ENCODE measurements at regions not wholly inside any gene's neighbourhood (a gene's known extent, or its start where the extent isn't known, plus 50 kb on each side); places are given as distances from the start of the nearest gene placed in this dataset.

DNA sequence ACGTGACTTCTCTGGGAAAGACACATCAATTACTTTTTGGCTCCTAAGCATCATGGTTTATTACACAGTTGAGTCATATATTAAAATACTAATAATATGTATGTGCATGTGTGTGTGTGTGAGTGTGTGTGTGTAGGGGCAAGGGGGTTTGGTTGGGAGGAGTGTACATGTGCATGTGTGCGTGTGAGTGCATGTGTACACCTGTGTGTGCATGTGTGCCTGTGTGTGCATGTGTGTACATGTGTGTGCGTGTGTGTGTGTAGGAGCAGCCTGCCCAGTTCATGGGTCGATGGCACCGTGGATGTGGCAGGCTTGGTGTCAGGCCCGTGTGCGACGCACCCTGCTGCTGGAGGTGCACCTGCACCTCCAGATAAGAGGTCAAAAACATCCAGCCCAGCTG lies 99.0 kb upstream of the SNTG2 start:
- 91% methylated on average over 7 of the region's 8 CpGs for WGBS (ENCODE audit: insufficient coverage)
- Histone ChIP-seq H3K9me3 (ENCODE audit: control extremely low read depth in 1 of 3, control insufficient read depth in 2 of 3, insufficient read depth in 1 of 3, low read length in 2 of 3) (peaks cover 0 to 18% (median 0%) of the 10 kb centered on the region in 3 donors), H3K4me3 (ENCODE audit: control extremely low read depth in 1 of 5, extremely low read depth in 1 of 5, insufficient read depth in 1 of 5, low read depth in 2 of 5, low read length in 4 of 5) (no peak overlapping the region), H3K27me3 (replicated peaks in 1 of 4; ENCODE audit: control extremely low read depth in 1 of 4, control insufficient read depth in 3 of 4, insufficient read depth in 4 of 4, low read length in 3 of 4) (no peaks in the 10 kb centered on the region), H3K4me2 (replicated peaks; ENCODE audit: low read depth, low read length, poor library complexity, severe bottlenecking) (no peak overlapping the region), H3K9ac (ENCODE audit: low read length) (no peak overlapping the region), H3K27ac (ENCODE audit: low read length in 2 of 2) (no peak overlapping the region), H2AFZ (ENCODE audit: insufficient read depth, low read depth, low read length, poor library complexity, severe bottlenecking) (no peak overlapping the region), H3K36me3 (replicated peaks in 1 of 2; ENCODE audit: control extremely low read depth in 1 of 2, control insufficient read depth in 1 of 2, extremely low read depth in 1 of 2, insufficient read depth in 2 of 2, low read length in 1 of 2) (no peaks in the 10 kb centered on the region), H3K79me2 (ENCODE audit: control insufficient read depth, insufficient read depth, low read length) (no peaks in the 10 kb centered on the region), H4K20me1 (ENCODE audit: control insufficient read depth, insufficient read depth, low read length, poor library complexity, severe bottlenecking) (no peaks in the 10 kb centered on the region), H3K4me1 (ENCODE audit: control insufficient read depth in 2 of 2, insufficient read depth in 2 of 2, low read length in 2 of 2) (peaks cover 4% of the 10 kb centered on the region in 2 donors)
- Mint-ChIP-seq H3K4me3 (no peak overlapping the region), H3K4me1 (peaks cover 8% of the 10 kb centered on the region), H3K9me3 (ENCODE audit: insufficient read depth) (no peaks in the 10 kb centered on the region), H3K27ac (no peak overlapping the region), H3K27me3 (peaks cover 4% of the 10 kb centered on the region)
- ChIA-PET POLR2A (no interaction called here), CTCF (no interaction called here)
- DNase-seq (no peak), ATAC-seq (ENCODE audit: low read depth) (no peak)
- TF ChIP-seq CTCF (IDR thresholded peaks at IDR 0.05): no peak
- no peak for TF ChIP-seq EZH2 (IDR thresholded peaks at IDR 0.05; ENCODE audit: borderline replicate concordance, insufficient read depth, low read depth, low read length, poor library complexity, severe bottlenecking)
- intact Hi-C loops (cut with micrococcal nuclease): no loop called here

DNA sequence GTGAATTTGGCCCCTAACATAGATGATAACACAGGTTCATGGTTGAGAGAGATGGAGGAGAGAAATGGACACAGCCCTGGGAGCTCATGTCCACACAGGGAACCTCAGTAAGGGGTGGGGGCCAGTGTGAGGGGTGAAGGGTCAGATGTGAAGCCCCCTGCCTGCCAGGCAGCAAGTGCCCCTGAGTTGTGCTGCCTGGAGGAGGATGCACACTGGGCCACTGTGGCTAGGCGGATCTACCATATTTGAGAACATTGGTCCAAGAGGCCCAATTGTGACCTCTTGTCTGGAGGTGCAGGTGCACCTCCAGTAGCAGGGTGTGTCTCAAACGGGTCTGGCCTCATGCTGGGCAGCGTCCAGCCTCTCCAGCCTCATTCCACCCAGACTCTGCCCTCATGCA lies 99.6 kb upstream of the SNTG2 start:
- CTCF ChIA-PET: no interaction called here
- DNase-seq: no peak
- POLR2A ChIA-PET: no interaction called here
- Mint-ChIP-seq H3K9me3 (ENCODE audit: insufficient read depth) (no peaks in the 10 kb centered on the region), H3K4me3 (no peak overlapping the region), H3K27ac (no peak overlapping the region), H3K27me3 (peaks cover 4% of the 10 kb centered on the region), H3K4me1 (peaks cover 8% of the 10 kb centered on the region)
- Histone ChIP-seq H3K9ac (ENCODE audit: low read length) (no peak overlapping the region), H3K4me2 (replicated peaks; ENCODE audit: low read depth, low read length, poor library complexity, severe bottlenecking) (no peak overlapping the region), H3K79me2 (ENCODE audit: control insufficient read depth, insufficient read depth, low read length) (no peaks in the 10 kb centered on the region), H3K27me3 (replicated peaks in 1 of 4; ENCODE audit: control extremely low read depth in 1 of 4, control insufficient read depth in 3 of 4, insufficient read depth in 4 of 4, low read length in 3 of 4) (no peaks in the 10 kb centered on the region), H3K4me1 (ENCODE audit: control insufficient read depth in 2 of 2, insufficient read depth in 2 of 2, low read length in 2 of 2) (peaks cover 4% of the 10 kb centered on the region in 2 donors), H2AFZ (ENCODE audit: insufficient read depth, low read depth, low read length, poor library complexity, severe bottlenecking) (no peak overlapping the region), H3K27ac (ENCODE audit: low read length in 2 of 2) (no peak overlapping the region), H3K4me3 (ENCODE audit: control extremely low read depth in 1 of 5, extremely low read depth in 1 of 5, insufficient read depth in 1 of 5, low read depth in 2 of 5, low read length in 4 of 5) (no peak overlapping the region), H3K9me3 (ENCODE audit: control extremely low read depth in 1 of 3, control insufficient read depth in 2 of 3, insufficient read depth in 1 of 3, low read length in 2 of 3) (peaks cover 0 to 18% (median 0%) of the 10 kb centered on the region in 3 donors), H3K36me3 (replicated peaks in 1 of 2; ENCODE audit: control extremely low read depth in 1 of 2, control insufficient read depth in 1 of 2, extremely low read depth in 1 of 2, insufficient read depth in 2 of 2, low read length in 1 of 2) (no peaks in the 10 kb centered on the region), H4K20me1 (ENCODE audit: control insufficient read depth, insufficient read depth, low read length, poor library complexity, severe bottlenecking) (no peaks in the 10 kb centered on the region)
- intact Hi-C loops (cut with micrococcal nuclease): no loop called here
- 76% methylated on average over 3 of the region's 3 CpGs for WGBS (ENCODE audit: insufficient coverage)
- ATAC-seq (ENCODE audit: low read depth): no peak
- TF ChIP-seq EZH2 (IDR thresholded peaks at IDR 0.05; ENCODE audit: borderline replicate concordance, insufficient read depth, low read depth, low read length, poor library complexity, severe bottlenecking) (no peak), CTCF (IDR thresholded peaks at IDR 0.05) (no peak)
